ENCODE measurements at regions not wholly inside any gene's neighbourhood (a gene's known extent, or its start where the extent isn't known, plus 50 kb on each side); places are given as distances from the start of the nearest gene placed in this dataset.

GRCh38 chr6:14459315-14459714 is 341.7 kb downstream of the CD83 start:
- intact Hi-C loops (cut with DNase I) = no loop called here
- Histone ChIP-seq H3K27me3 (ENCODE audit: insufficient read depth in 3 of 3, low read length in 2 of 3) (no peaks in the 10 kb centered on the region), H3K4me1 (no peaks in the 10 kb centered on the region), H3K4me3 (no peak overlapping the region), H3K36me3 (ENCODE audit: insufficient read depth in 1 of 2, low read depth in 1 of 2) (no peaks in the 10 kb centered on the region), H3K9me3 (no peaks in the 10 kb centered on the region), H3K27ac (no peak overlapping the region)
- ATAC-seq = no peak
- no peak for TF ChIP-seq CTCF (IDR thresholded peaks at IDR 0.05)
- no peak for DNase-seq

DNA sequence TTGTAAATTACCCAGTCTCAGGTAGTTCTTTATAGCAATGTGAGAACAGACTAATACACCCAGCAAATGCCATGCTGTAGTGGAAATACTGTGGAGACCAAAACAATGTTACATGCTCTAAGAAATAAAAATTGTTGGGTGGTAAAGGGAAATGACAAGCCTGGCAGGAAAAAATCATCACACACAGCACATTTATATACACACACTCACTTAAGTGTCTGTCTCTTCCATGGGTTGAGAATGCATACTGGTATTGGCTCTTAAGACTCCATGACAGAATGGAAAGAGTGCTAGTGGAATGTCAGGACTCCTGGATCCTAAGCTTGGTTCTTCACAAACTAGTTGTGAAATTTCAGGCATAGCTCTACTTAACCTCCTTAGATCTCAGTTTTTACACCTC is 343.0 kb downstream of the CD83 start:
- Histone ChIP-seq H3K27ac (no peak overlapping the region), H3K4me3 (no peak overlapping the region)
- no peak for TF ChIP-seq CTCF (IDR thresholded peaks at IDR 0.05)

GRCh38 chr6:14462135-14462534 is 344.6 kb downstream of the CD83 start:
- intact Hi-C loops (cut with DNase I) = no loop called here
- WGBS, 3 donors = 90 to 93% (median 91%) methylated on average over 3 of the region's 3 CpGs
- no peak overlapping the region for H3K27ac ChIP-seq
- DNase-seq = no peak
- H3K36me3 ChIP-seq (ENCODE audit: insufficient read depth in 1 of 2, low read depth in 1 of 2) = no peaks in the 10 kb centered on the region
- no peak for TF ChIP-seq CTCF (IDR thresholded peaks at IDR 0.05)
- ATAC-seq = no peak
- no peak overlapping the region for H3K4me3 ChIP-seq
- H3K27me3 ChIP-seq (ENCODE audit: insufficient read depth in 3 of 3, low read length in 2 of 3) = no peaks in the 10 kb centered on the region
- H3K4me1 ChIP-seq = no peaks in the 10 kb centered on the region
- H3K9me3 ChIP-seq = no peaks in the 10 kb centered on the region

More for the DNA sequence above, 343.0 kb downstream of the CD83 start:
- H3K4me1 ChIP-seq = no peaks in the 10 kb centered on the region
- DNase-seq = no peak
- H3K9me3 ChIP-seq = no peaks in the 10 kb centered on the region
- no peaks in the 10 kb centered on the region for H3K27me3 ChIP-seq (ENCODE audit: insufficient read depth in 3 of 3, low read length in 2 of 3)
- intact Hi-C loops (cut with DNase I) = no loop called here
- H3K36me3 ChIP-seq (ENCODE audit: insufficient read depth in 1 of 2, low read depth in 1 of 2) = no peaks in the 10 kb centered on the region
- ATAC-seq = no peak

DNA sequence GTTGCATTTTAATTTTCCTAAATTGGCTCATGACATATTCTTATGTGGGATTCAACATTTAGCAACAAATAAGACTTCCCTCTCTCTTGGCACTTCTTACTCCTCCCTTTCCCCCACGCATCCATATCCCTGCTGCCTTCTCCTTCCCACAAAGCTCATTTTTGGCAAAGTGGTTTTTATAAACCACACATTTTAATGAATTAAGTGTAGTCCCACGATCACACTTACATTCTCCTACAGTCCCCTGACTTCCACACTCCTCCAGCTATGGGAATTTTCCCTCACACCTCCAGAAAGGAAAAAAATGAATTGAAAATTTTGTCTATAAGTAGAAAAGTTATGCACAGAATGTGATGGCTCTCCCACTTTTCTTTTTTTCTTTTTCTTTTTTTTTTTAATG is 345.0 kb downstream of the CD83 start:
- Histone ChIP-seq H3K4me3 (no peak overlapping the region), H3K4me1 (no peaks in the 10 kb centered on the region), H3K27me3 (ENCODE audit: insufficient read depth in 3 of 3, low read length in 2 of 3) (no peaks in the 10 kb centered on the region), H3K36me3 (ENCODE audit: insufficient read depth in 1 of 2, low read depth in 1 of 2) (no peaks in the 10 kb centered on the region), H3K27ac (no peak overlapping the region), H3K9me3 (no peaks in the 10 kb centered on the region)
- no peak for ATAC-seq
- intact Hi-C loops (cut with DNase I) = no loop called here
- no peak for TF ChIP-seq CTCF (IDR thresholded peaks at IDR 0.05)
- DNase-seq = no peak
- WGBS, 3 donors = 72 to 78% (median 72%) methylated on average over 2 of the region's 2 CpGs

- 93 to 98% (median 96%) methylated on average over 6 of the region's 6 CpGs for WGBS, 3 donors
- H3K36me3 ChIP-seq (ENCODE audit: insufficient read depth in 1 of 2, low read depth in 1 of 2) = no peaks in the 10 kb centered on the region
- intact Hi-C loops (cut with DNase I) = no loop called here
- ATAC-seq (no peak), DNase-seq (no peak)
- H3K27me3 ChIP-seq (ENCODE audit: insufficient read depth in 3 of 3, low read length in 2 of 3) = no peaks in the 10 kb centered on the region
- no peaks in the 10 kb centered on the region for H3K9me3 ChIP-seq
- no peak overlapping the region for H3K4me3 ChIP-seq
- no peak overlapping the region for H3K27ac ChIP-seq
- TF ChIP-seq CTCF (IDR thresholded peaks at IDR 0.05) = no peak
- H3K4me1 ChIP-seq = no peaks in the 10 kb centered on the region
These were observed 345.5 kb downstream of the CD83 start for GRCh38 chr6:14463110-14463509.
